ENCODE measurements at regions not wholly inside any gene's neighbourhood (a gene's known extent, or its start where the extent isn't known, plus 50 kb on each side); places are given as distances from the start of the nearest gene placed in this dataset.

- TF ChIP-seq CTCF (conservative IDR thresholded peaks at IDR 0.05 in 1 of 2, IDR thresholded peaks at IDR 0.05 in 1 of 2; ENCODE audit: extremely low read depth in 1 of 2, insufficient read depth in 1 of 2, low read depth in 1 of 2, low read length in 2 of 2) (no peak), EZH2 (IDR thresholded peaks at IDR 0.05; ENCODE audit: borderline replicate concordance, low read length) (no peak)
Measured at GRCh38 chr11:95337175-95337957, 106.4 kb upstream of the SESN3 start.

All from mammary epithelial cell (primary cell).